SIG-M5 treated with dmso at 0.1 percent for 504 hours (cell line): ENCODE measurements at regions not wholly inside any gene's neighbourhood (a gene's known extent, or its start where the extent isn't known, plus 50 kb on each side); places are given as distances from the start of the nearest gene placed in this dataset.

ENCODE experiments used
- DNase-seq: peaks from one replicate; lab custom pipeline; 2025; ENCODE audit not compliant: unreplicated experiment; lab: John Stamatoyannopoulos, UW

DNA sequence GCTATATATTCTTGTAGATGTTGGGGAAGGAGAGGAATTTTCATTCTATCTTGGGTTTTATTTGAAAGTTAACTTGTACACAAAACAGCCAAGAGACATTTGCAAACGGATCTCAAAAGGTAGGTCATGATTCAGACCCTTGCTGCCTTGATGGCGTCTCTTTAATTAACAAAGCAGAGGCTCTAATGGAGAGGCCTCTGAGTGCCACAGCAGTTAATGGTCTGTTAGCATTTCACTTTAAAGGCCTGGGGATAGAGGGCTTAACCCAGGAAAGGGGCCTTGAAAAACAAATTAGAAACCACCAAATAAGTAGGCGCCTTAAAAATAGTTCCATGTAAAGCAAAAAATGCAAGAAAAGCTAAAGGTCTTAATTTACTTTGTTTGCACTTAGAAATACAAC is 836.9 kb upstream of the CELF4 start:
- DNase-seq: no peak

DNA sequence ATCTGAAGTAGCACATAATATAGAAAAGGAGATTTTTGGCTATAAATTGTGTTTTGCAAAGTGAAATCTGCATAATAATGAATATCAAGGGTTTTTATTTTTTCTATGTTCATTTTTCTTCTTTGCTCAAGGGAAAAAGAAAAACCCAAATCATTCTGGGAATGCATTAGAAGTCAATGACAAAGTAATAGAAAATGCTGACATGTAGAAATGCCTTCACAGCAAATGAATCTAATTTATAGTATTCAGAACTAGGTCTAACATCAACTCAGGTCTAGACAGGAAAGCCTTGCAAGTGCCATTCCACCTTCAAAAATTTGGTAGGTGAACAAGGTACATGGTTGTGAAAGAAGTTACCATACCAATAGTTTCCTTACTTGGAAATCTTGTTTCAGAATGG is 831.5 kb upstream of the CELF4 start:
- no peak for DNase-seq

DNA sequence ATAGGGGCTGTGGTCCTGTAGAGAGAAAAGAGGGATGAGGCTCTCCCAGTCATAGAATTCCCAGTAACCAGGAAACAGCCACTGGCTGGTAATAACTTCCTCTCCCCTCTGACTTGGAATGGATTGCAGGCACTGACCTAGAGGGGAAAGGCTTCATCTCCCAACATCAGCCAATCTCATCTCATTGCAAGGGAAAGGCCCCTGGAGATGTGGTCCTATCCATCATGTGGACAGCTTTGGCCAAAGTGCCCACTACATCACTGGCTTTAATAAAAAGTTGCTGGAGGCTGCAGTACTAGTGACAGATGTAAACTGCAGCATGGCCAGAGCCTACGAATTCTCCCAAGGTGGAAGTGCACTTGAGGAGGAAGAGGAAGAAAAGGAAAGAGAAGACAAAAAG is 820.5 kb upstream of the CELF4 start:
- no peak for DNase-seq

- DNase-seq: no peak
These were observed 804.4 kb upstream of the CELF4 start for GRCh38 chr18:38369772-38370690.

GRCh38 chr18:38368886-38369285 is 803.3 kb upstream of the CELF4 start:
- no peak for DNase-seq

GRCh38 chr18:38368246-38368645 is 802.6 kb upstream of the CELF4 start:
- DNase-seq: no peak

- DNase-seq: no peak
These were observed 801.9 kb upstream of the CELF4 start for GRCh38 chr18:38367473-38367872.

DNA sequence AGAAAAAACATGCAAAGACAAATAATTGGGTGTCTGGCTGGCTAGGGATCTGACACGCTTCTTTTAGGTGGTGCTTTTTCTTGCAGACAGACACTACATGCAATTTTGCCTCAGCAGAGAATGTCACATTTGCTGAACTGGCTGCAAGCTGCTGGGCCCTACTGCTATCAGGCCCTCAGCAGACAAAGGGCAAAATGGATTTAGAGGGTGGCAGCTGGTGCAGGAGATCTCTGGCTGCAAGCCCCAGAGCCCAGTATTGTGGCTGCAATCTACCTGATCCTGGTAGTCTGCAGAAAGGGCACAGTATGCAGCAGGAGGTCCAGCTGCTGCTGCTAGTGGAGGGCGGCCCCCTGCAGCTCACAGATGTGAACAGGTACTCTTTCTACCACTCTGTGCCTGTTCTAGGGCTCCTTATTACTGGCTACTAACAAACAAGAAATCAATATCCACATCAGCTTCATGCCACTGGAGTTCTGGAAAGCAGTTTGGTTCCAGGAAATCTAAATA is 796.7 kb upstream of the CELF4 start:
- DNase-seq: no peak

DNA sequence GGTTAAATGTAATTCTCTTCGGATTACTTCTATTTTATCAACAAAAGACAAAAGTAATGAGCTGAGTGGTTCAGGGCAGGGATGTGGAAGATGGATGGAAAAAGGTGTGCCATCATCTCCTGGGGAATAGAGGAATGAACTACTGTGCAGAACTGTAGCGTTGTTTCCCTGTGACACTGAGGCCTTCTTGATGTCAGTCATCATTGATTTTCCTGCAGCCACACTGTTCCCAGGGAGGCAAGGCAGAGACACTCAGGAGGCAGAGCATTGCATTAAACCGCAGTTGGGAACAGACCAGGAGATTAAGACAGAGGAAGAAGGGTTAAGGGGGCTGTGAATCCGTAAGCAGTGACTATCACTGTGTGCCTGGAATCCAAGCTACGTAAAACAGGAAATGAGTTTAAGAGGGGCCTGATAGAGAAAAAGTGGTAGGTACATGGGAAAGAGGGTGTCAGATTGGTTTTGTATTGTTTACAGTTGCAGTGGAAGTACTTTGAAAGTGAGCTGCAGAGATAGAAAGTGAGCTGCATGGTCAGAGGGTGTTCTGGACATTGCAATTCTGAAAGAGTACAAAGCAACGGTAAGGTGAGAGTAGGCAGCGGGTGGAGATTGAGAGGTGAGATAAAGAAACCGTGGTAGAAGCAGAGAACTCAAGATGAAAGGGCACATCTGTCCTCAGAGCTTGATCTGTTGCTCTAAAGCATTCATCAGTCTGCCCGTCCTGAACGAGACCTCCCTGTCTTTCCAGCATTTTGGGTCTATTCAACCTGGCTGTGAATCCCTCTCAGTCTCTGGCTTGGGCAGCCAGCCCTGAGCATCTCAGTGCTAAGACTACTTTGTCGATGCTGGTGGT is 793.4 kb upstream of the CELF4 start:
- no peak for DNase-seq

- DNase-seq: no peak
These were observed 787.6 kb upstream of the CELF4 start for GRCh38 chr18:38353149-38353548.

GRCh38 chr18:38350141-38350540 is 784.5 kb upstream of the CELF4 start:
- no peak for DNase-seq

- DNase-seq: no peak
These were observed 765.0 kb upstream of the CELF4 start for GRCh38 chr18:38330573-38330972.

DNA sequence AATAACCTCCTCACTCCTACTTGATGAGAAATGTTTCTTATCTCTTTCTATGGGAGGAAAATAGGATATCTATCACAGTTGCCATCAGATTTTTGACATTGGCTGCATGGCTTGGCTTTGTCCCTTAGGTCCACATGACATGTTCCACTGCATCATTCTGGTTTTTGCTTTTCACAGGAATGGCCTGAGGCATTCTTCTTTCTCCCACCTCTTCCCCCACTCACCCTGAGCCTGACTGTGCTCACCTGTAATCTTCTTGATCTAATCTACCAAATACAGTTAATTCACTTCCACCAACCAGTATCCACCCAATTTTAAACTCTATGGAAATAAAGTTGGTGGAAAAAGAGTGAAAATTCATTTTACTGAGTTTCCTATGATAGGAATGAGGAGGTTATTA is 763.5 kb upstream of the CELF4 start:
- DNase-seq: no peak

DNA sequence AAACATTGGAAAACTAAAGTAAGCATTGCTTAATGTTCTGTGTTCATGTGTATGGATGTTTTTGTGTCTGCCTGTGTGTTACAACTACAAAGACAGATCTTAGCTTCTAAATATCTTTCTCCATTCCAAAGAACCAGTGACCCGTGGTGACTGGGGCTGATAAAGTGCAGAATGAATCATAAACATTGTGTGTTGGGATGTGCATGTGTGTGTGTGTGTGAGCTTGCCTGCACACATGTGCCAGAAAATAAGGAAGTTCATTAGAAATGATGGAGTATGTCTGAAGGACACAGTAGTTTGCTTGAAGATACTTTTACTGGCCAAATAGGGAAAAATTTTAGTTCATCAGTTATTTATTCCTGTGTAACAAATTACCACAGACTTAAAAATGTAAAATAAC is 756.6 kb upstream of the CELF4 start:
- DNase-seq: no peak

- DNase-seq: no peak
These were observed 755.7 kb upstream of the CELF4 start for GRCh38 chr18:38321262-38321661.

DNA sequence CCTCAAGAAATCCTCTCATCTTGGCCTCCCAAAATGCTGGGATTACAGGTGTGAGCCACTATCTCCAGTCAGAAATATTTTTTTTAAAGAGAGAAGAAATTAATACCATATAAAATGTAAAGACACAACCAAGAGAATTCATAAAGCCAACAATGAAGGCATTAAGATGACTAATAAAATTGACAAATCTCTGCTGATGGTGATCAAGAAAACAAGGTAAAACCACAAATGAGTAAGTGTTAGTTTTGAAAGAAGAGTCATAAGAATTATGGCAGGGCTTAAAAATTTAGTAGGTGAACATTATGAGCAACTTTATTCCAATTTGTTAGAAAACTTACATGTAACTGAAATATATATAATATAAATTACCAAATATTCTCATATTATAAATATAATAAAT is 752.8 kb upstream of the CELF4 start:
- no peak for DNase-seq

DNA sequence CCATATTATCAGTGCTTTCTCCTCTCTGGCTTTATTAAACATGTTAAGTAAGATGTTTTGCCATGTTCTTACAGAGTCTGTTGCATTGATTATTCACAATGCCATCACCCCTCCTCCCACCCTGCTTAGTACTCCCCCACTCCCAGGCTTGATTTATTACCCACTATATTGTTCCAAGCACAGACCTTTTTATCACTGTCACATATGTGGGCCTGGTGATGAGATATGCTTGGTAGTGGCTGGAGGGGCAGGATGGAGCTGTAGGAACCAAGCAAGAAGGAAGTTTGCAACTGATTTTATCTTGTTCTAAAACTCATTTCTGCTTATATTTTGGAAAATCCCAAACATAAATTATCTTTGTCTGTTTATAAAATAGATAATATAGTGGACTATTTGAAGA is 748.2 kb upstream of the CELF4 start:
- no peak for DNase-seq

DNA sequence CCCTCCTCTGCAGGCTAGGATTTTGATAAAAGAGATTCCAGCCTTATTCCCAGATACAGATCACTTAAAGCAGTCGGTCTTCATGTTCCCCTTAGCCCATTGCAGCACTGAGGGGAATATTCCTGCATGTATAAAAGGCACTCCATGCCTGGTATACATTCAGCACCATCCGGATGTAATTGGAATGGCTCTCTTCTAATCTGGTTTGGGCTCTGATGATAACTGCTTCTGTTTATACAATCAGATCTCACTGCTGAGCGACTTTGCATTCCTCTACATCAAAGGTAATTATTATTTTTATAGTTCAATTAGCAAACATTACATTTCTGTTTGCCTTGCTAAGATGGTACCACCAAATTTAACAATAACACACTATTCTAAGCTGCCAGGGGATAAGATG is 746.9 kb upstream of the CELF4 start:
- no peak for DNase-seq

DNA sequence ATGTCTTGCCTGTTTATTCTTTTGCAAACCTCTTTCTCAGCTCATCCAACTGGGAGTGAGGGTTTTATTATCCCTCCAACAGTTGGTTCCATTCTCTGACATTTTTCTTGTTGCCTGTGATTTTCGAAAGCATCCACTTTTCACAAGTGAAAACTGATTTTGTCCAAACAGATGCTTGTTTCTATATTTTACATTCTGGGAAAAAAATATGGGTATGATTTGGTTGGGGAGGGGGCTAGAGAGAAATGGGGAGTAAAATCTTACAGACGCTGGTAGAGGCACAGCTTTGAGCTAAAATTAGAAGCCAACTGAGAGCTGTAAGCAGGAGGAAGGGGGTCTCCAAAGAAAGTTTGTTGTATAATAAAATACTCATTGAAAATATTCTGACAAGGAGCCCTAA is 745.3 kb upstream of the CELF4 start:
- no peak for DNase-seq

DNA sequence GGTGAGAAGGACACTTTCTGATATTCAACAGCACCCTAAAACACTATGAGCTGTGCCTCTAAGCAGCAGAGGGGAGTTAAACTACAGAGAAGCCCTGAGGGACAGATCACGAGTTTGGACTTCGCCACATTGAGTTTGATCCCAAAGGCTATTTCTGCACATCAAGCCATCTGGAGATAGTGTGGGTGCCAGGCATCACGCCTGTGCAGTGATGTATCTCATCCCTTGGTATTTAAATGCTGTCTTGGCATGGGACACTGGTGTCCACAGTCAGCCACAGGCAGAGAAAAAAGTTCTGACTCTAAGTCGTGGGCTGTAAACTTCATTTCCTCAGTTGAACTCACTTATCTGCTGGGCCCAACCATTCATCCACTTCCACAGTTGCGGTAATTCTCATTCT is 742.3 kb upstream of the CELF4 start:
- no peak for DNase-seq

DNA sequence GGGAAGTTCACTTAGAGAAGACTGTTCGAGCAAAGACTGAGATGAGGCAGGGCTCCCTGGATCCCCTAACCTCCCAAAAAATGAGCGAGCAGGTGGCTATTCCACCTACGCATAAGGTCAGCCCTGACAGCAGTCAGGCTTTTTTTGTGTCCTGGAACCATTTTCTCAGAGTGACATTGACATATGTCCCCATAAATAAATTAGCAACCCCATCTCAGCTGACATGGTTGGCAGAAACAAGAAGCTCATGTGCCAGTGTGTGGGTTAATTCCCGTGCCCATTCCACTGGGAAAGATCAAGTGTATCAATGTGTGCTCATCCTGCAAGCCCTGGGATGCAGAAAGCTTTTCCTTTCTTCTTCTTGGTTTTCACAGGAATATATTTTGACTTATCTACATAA is 740.4 kb upstream of the CELF4 start:
- DNase-seq: no peak

- peak; percentile 12 for DNase-seq
These were observed 736.0 kb upstream of the CELF4 start for GRCh38 chr18:38301621-38302020.
